Mucosa of descending colon (tissue), 3 donors: ENCODE measurements at regions not wholly inside any gene's neighbourhood (a gene's known extent, or its start where the extent isn't known, plus 50 kb on each side); places are given as distances from the start of the nearest gene placed in this dataset.

ENCODE experiments used
- ATAC-seq: fragments of 200-7000 bp; cut with Tn5 transposase; one replicate; pipeline ENCODE4 v1.9.1; 2020; ENCODE audit warnings: mild to moderate bottlenecking, moderate library complexity
- DNase-seq, 3 donors: peaks; one replicate each; pipeline ENCODE4 v3.0.0-alpha.2; 2020
- H3K36me3 ChIP-seq: fragments of 200-600 bp; one replicate; pipeline ENCODE4 v1.8.0; 2021; ENCODE audit warnings: low read depth, mild to moderate bottlenecking
- H3K4me1 ChIP-seq: fragments of 200-600 bp; one replicate; pipeline ENCODE4 v1.8.0; 2021; ENCODE audit warnings: low read depth, mild to moderate bottlenecking
- H3K4me3 ChIP-seq: fragments of 200-600 bp; one replicate; pipeline ENCODE4 v1.8.0; 2021; ENCODE audit warnings: mild to moderate bottlenecking
- H3K9me3 ChIP-seq: fragments of 200-600 bp; one replicate; pipeline ENCODE4 v1.8.0; 2021; ENCODE audit warnings: mild to moderate bottlenecking
- intact Hi-C, 2 donors: fragments of 100-400 bp; cut with DNase I in 1 of 2; cut with micrococcal nuclease in 1 of 2; formaldehyde crosslinking; loops; one replicate each; pipeline versions ENCODE4 v1.11.0 to v1.11.1; 2022; cut with DNase I, micrococcal nuclease
- TF ChIP-seq, protein P1 (sequence below): fragments of 200-600 bp; IDR thresholded peaks from one replicate; pipeline ENCODE4 v1.8.0; 2022; ENCODE audit warnings: antibody characterized with exemption, mild to moderate bottlenecking
- donor health status: DM: no; HTN: no; CAD: no; lungs with moderate emphysema.
- donor health status: DM: no; HTN: no; CAD: no.
- donor health status: DM: no; HTN: yes; CAD: no.

DNA sequence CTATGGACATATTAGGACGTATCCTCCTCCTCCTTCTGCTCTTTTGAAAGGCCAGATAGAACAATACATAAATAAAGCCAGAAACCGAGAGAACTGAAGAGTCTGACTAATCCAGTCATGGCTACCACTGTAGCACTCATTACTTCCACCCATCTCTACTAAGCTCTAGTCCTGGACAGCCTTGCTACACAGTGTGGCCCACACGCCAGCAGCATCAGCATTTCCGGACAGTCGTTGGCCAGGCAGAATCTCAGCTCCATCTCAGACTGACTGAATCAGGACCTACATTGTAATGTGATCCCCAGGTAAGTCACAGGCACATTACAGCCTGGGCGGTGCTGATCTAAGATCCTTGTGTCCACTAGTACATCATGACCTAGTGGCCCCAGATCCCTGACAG lies 182.9 kb downstream of the DRD1 start:
- TF ChIP-seq, protein P1, sequence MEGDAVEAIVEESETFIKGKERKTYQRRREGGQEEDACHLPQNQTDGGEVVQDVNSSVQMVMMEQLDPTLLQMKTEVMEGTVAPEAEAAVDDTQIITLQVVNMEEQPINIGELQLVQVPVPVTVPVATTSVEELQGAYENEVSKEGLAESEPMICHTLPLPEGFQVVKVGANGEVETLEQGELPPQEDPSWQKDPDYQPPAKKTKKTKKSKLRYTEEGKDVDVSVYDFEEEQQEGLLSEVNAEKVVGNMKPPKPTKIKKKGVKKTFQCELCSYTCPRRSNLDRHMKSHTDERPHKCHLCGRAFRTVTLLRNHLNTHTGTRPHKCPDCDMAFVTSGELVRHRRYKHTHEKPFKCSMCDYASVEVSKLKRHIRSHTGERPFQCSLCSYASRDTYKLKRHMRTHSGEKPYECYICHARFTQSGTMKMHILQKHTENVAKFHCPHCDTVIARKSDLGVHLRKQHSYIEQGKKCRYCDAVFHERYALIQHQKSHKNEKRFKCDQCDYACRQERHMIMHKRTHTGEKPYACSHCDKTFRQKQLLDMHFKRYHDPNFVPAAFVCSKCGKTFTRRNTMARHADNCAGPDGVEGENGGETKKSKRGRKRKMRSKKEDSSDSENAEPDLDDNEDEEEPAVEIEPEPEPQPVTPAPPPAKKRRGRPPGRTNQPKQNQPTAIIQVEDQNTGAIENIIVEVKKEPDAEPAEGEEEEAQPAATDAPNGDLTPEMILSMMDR = no peak
- Histone ChIP-seq H3K9me3 (no peaks in the 10 kb centered on the region), H3K36me3 (no peaks in the 10 kb centered on the region), H3K4me3 (no peak overlapping the region), H3K4me1 (no peaks in the 10 kb centered on the region)
- DNase-seq (no peak), ATAC-seq (no peak)
- intact Hi-C loops = no loop called here

GRCh38 chr5:175257847-175258194 lies 186.2 kb downstream of the DRD1 start:
- ATAC-seq (no peak), DNase-seq (no peak)
- H3K4me1 ChIP-seq = no peaks in the 10 kb centered on the region
- intact Hi-C loops = no loop called here
- TF ChIP-seq, protein P1 = no peak
- H3K4me3 ChIP-seq = no peak overlapping the region
- no peaks in the 10 kb centered on the region for H3K36me3 ChIP-seq
- H3K9me3 ChIP-seq = no peaks in the 10 kb centered on the region

- H3K9me3 ChIP-seq = no peaks in the 10 kb centered on the region
- TF ChIP-seq, protein P1 = no peak
- H3K4me1 ChIP-seq = no peaks in the 10 kb centered on the region
- ATAC-seq = no peak
- no peak overlapping the region for H3K4me3 ChIP-seq
- H3K36me3 ChIP-seq = no peaks in the 10 kb centered on the region
- no peak for DNase-seq
- intact Hi-C loops = no loop called here
Observed at GRCh38 chr5:175257128-175257846, 186.7 kb downstream of the DRD1 start.

GRCh38 chr5:175254155-175254554 lies 189.8 kb downstream of the DRD1 start:
- no peaks in the 10 kb centered on the region for H3K9me3 ChIP-seq
- TF ChIP-seq, protein P1 = no peak
- H3K4me3 ChIP-seq = no peak overlapping the region
- no peak for DNase-seq
- H3K4me1 ChIP-seq = no peaks in the 10 kb centered on the region
- intact Hi-C loops = no loop called here
- no peaks in the 10 kb centered on the region for H3K36me3 ChIP-seq
- ATAC-seq = peak; percentile 21

DNA sequence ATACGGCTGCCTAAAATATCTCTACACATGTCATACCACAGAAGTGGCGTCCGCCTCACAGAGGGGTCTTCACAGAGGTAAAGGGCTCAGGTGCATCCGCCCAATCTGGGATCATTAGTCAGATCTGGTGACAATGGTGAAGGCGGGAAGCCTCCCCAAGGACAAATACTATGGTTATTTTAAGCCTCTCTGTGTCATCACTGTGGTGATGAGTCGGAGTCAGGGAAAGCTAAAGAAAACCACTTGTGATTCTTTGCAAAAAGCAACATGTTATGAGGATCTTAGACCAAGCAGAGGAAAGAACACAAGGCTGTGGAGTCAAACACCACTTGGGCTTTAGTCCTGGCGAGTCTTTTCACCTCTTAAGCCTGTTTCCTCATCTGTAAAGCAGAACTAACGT lies 190.4 kb downstream of the DRD1 start:
- no peak overlapping the region for H3K4me3 ChIP-seq
- H3K36me3 ChIP-seq = no peaks in the 10 kb centered on the region
- ATAC-seq = no peak
- no peaks in the 10 kb centered on the region for H3K9me3 ChIP-seq
- TF ChIP-seq, protein P1 = no peak
- intact Hi-C loops = no loop called here
- no peaks in the 10 kb centered on the region for H3K4me1 ChIP-seq
- no peak for DNase-seq
